ENCODE measurements at regions not wholly inside any gene's neighbourhood (a gene's known extent, or its start where the extent isn't known, plus 50 kb on each side); places are given as distances from the start of the nearest gene placed in this dataset.

- no peak for DNase-seq
- intact Hi-C loops (cut with DNase I, micrococcal nuclease), result loop anchor here in 1 of 2 experiments (10.0 kb wide), 1 partner anchor 347 kb away; no protein-coding TSS in a partner anchor
- Mint-ChIP-seq H3K4me1 (no peaks in the 10 kb centered on the region), H3K9me3 (ENCODE audit: low read depth) (no peaks in the 10 kb centered on the region), H3K27ac (no peak overlapping the region), H3K36me3 (ENCODE audit: low read depth) (no peaks in the 10 kb centered on the region), H3K4me3 (no peak overlapping the region), H3K27me3 (no peaks in the 10 kb centered on the region)
- ChIA-PET CTCF (interaction anchor here (0.6 to 1.5 kb wide), 7 partner anchors 14 to 1452 kb away, joined by 3 to 5 read pairs (median 3); no protein-coding TSS in a partner anchor), POLR2A (no interaction called here)
- ATAC-seq, result no peak
Observed at GRCh38 chr16:22671301-22672076, 142.5 kb upstream of the HS3ST2 start.

GRCh38 chr16:22672830-22673210, 141.1 kb upstream of the HS3ST2 start:
- Mint-ChIP-seq H3K4me3 (no peak overlapping the region), H3K27me3 (peaks cover 4% of the 10 kb centered on the region), H3K4me1 (no peaks in the 10 kb centered on the region), H3K9me3 (ENCODE audit: low read depth) (no peaks in the 10 kb centered on the region), H3K27ac (no peak overlapping the region), H3K36me3 (ENCODE audit: low read depth) (no peaks in the 10 kb centered on the region)
- intact Hi-C loops (cut with DNase I, micrococcal nuclease), result loop anchor here in 1 of 2 experiments (10.0 kb wide), 1 partner anchor 348 kb away; no protein-coding TSS in a partner anchor
- no peak for DNase-seq
- CTCF ChIA-PET, result interaction anchor here (1.5 kb wide), 1 partner anchor 13 kb away, joined by 3 read pairs; no protein-coding TSS in a partner anchor
- POLR2A ChIA-PET, result no interaction called here
- no peak for ATAC-seq

GRCh38 chr16:22673421-22673831, 140.5 kb upstream of the HS3ST2 start:
- Mint-ChIP-seq H3K4me3 (no peak overlapping the region), H3K9me3 (ENCODE audit: low read depth) (no peaks in the 10 kb centered on the region), H3K27me3 (peaks cover 4% of the 10 kb centered on the region), H3K4me1 (no peaks in the 10 kb centered on the region), H3K36me3 (ENCODE audit: low read depth) (no peaks in the 10 kb centered on the region), H3K27ac (no peak overlapping the region)
- no peak for DNase-seq
- intact Hi-C loops (cut with DNase I, micrococcal nuclease), result loop anchor here in 1 of 2 experiments (10.0 kb wide), 1 partner anchor 349 kb away; no protein-coding TSS in a partner anchor
- ChIA-PET POLR2A (no interaction called here), CTCF (interaction anchor here (1.5 kb wide), 1 partner anchor 12 kb away, joined by 3 read pairs; no protein-coding TSS in a partner anchor)
- ATAC-seq, result no peak

DNA sequence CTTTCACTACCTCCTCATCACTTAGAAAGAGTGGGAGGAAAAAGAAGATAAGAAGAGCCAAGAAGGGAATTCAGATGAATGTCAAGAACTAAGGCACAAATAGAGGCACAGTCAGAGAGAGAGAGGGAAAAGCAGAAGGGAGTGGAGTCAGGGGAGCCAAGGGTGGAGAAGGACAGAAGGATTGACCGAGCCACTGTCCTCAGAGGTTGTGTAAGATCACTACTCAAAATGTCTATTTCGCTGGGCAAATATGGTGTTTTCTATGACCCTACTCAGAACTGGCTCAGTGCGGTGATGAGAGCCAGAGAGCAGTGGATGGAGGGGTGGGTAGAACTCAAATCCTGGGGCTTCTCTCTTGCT, 139.2 kb upstream of the HS3ST2 start:
- H3K36me3 Mint-ChIP-seq (ENCODE audit: low read depth), result no peaks in the 10 kb centered on the region
- no peaks in the 10 kb centered on the region for H3K9me3 Mint-ChIP-seq (ENCODE audit: low read depth)
- no peak overlapping the region for H3K4me3 Mint-ChIP-seq
- ChIA-PET POLR2A (no interaction called here), CTCF (no interaction called here)
- ATAC-seq (no peak), DNase-seq (no peak)
- intact Hi-C loops (cut with DNase I, micrococcal nuclease), result loop anchor here in 1 of 2 experiments (10.0 kb wide), 1 partner anchor 350 kb away; no protein-coding TSS in a partner anchor
- peaks cover 4% of the 10 kb centered on the region for H3K27me3 Mint-ChIP-seq
- no peaks in the 10 kb centered on the region for H3K4me1 Mint-ChIP-seq
- H3K27ac Mint-ChIP-seq, result no peak overlapping the region

- H3K9me3 Mint-ChIP-seq (ENCODE audit: low read depth), result no peaks in the 10 kb centered on the region
- no peaks in the 10 kb centered on the region for H3K4me1 Mint-ChIP-seq
- H3K27me3 Mint-ChIP-seq, result peaks cover 4% of the 10 kb centered on the region
- POLR2A ChIA-PET, result no interaction called here
- no peak overlapping the region for H3K27ac Mint-ChIP-seq
- CTCF ChIA-PET, result interaction anchor here (0.9 to 1.0 kb wide), 2 partner anchors 8 to 1109 kb away, joined by 4 read pairs; no protein-coding TSS in a partner anchor
- intact Hi-C loops (cut with DNase I, micrococcal nuclease), result loop anchor here in 1 of 2 experiments (10.0 kb wide), 1 partner anchor 351 kb away; no protein-coding TSS in a partner anchor
- no peak for DNase-seq
- H3K36me3 Mint-ChIP-seq (ENCODE audit: low read depth), result no peaks in the 10 kb centered on the region
- no peak for ATAC-seq
- H3K4me3 Mint-ChIP-seq, result no peak overlapping the region
Observed at GRCh38 chr16:22675745-22676540, 138.0 kb upstream of the HS3ST2 start.

GRCh38 chr16:22677024-22677830, 136.7 kb upstream of the HS3ST2 start:
- ChIA-PET POLR2A (no interaction called here), CTCF (interaction anchor here (1.2 kb wide), 1 partner anchor 10 kb away, joined by 4 read pairs; no protein-coding TSS in a partner anchor)
- no peaks in the 10 kb centered on the region for H3K9me3 Mint-ChIP-seq (ENCODE audit: low read depth)
- H3K27me3 Mint-ChIP-seq, result peaks cover 4% of the 10 kb centered on the region
- intact Hi-C loops (cut with DNase I, micrococcal nuclease), result loop anchor here in 1 of 2 experiments (10.0 kb wide), 1 partner anchor 352 kb away; no protein-coding TSS in a partner anchor
- H3K4me1 Mint-ChIP-seq, result no peaks in the 10 kb centered on the region
- H3K27ac Mint-ChIP-seq, result no peak overlapping the region
- DNase-seq (no peak), ATAC-seq (no peak)
- no peaks in the 10 kb centered on the region for H3K36me3 Mint-ChIP-seq (ENCODE audit: low read depth)
- no peak overlapping the region for H3K4me3 Mint-ChIP-seq

- Mint-ChIP-seq H3K4me1 (no peaks in the 10 kb centered on the region), H3K27me3 (peaks cover 7% of the 10 kb centered on the region), H3K9me3 (ENCODE audit: low read depth) (no peaks in the 10 kb centered on the region), H3K4me3 (no peak overlapping the region), H3K27ac (no peak overlapping the region), H3K36me3 (ENCODE audit: low read depth) (no peaks in the 10 kb centered on the region)
- ATAC-seq, result no peak
- ChIA-PET CTCF (interaction anchor here (1.2 kb wide), 1 partner anchor 9 kb away, joined by 4 read pairs; no protein-coding TSS in a partner anchor), POLR2A (no interaction called here)
- no peak for DNase-seq
- intact Hi-C loops (cut with DNase I, micrococcal nuclease), result loop anchor here in 1 of 2 experiments (10.0 kb wide), 1 partner anchor 354 kb away; no protein-coding TSS in a partner anchor
Observed at GRCh38 chr16:22678311-22678710, 135.7 kb upstream of the HS3ST2 start.

- POLR2A ChIA-PET, result no interaction called here
- H3K4me1 Mint-ChIP-seq, result peaks cover 4% of the 10 kb centered on the region
- H3K27me3 Mint-ChIP-seq, result peaks cover 12% of the 10 kb centered on the region
- CTCF ChIA-PET, result interaction anchor here (0.9 to 2.5 kb wide), 4 partner anchors 11 to 1118 kb away, joined by 3 to 9 read pairs (median 4); no protein-coding TSS in a partner anchor
- no peak overlapping the region for H3K27ac Mint-ChIP-seq
- no peak overlapping the region for H3K4me3 Mint-ChIP-seq
- ATAC-seq (no peak), DNase-seq (no peak)
- no peaks in the 10 kb centered on the region for H3K36me3 Mint-ChIP-seq (ENCODE audit: low read depth)
- intact Hi-C loops (cut with DNase I, micrococcal nuclease), result no loop called here
- peaks cover 3% of the 10 kb centered on the region for H3K9me3 Mint-ChIP-seq (ENCODE audit: low read depth)
Observed at GRCh38 chr16:22681554-22682291, 132.2 kb upstream of the HS3ST2 start.

GRCh38 chr16:22683258-22683657, 130.7 kb upstream of the HS3ST2 start:
- DNase-seq (no peak), ATAC-seq (no peak)
- H3K4me1 Mint-ChIP-seq, result peaks cover 4% of the 10 kb centered on the region
- no peaks in the 10 kb centered on the region for H3K36me3 Mint-ChIP-seq (ENCODE audit: low read depth)
- peaks cover 8% of the 10 kb centered on the region for H3K27me3 Mint-ChIP-seq
- peaks cover 7% of the 10 kb centered on the region for H3K9me3 Mint-ChIP-seq (ENCODE audit: low read depth)
- ChIA-PET CTCF (interaction anchor here (1.1 to 2.5 kb wide), 4 partner anchors 9 to 1120 kb away, joined by 3 to 9 read pairs (median 4); no protein-coding TSS in a partner anchor), POLR2A (no interaction called here)
- H3K27ac Mint-ChIP-seq, result no peak overlapping the region
- intact Hi-C loops (cut with DNase I, micrococcal nuclease), result no loop called here
- no peak overlapping the region for H3K4me3 Mint-ChIP-seq

GRCh38 chr16:22683730-22684573, 130.0 kb upstream of the HS3ST2 start:
- intact Hi-C loops (cut with DNase I, micrococcal nuclease), result no loop called here
- H3K36me3 Mint-ChIP-seq (ENCODE audit: low read depth), result no peaks in the 10 kb centered on the region
- DNase-seq (no peak), ATAC-seq (no peak)
- H3K4me3 Mint-ChIP-seq, result no peak overlapping the region
- ChIA-PET POLR2A (no interaction called here), CTCF (interaction anchor here (1.2 to 2.5 kb wide), 3 partner anchors 9 to 23 kb away, joined by 3 to 9 read pairs (median 3); no protein-coding TSS in a partner anchor)
- H3K27ac Mint-ChIP-seq, result no peak overlapping the region
- peaks cover 4% of the 10 kb centered on the region for H3K4me1 Mint-ChIP-seq
- H3K9me3 Mint-ChIP-seq (ENCODE audit: low read depth), result peaks cover 7% of the 10 kb centered on the region
- H3K27me3 Mint-ChIP-seq, result peaks cover 8% of the 10 kb centered on the region
